ENCODE measurements at regions not wholly inside any gene's neighbourhood (a gene's known extent, or its start where the extent isn't known, plus 50 kb on each side); places are given as distances from the start of the nearest gene placed in this dataset.

DNA sequence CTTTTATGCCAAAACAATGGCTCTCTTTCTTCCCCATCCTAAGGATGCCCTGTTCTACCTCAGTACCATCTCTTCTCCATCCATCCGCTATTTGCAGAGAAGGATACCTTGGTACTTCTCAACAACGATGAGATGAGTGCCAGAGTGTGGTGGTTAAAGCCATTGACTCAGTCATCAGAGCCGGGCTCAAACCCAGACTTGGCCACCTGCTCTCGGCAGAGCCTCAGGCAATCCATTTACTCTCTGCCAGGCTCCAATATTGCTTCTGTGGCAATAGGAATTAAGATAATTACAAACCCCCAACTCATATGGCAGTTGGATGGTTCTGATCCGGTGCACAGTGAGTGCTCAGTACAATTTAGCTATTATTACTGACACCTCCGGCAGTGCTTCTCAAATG lies 121.3 kb downstream of the PRLHR start:
- Mint-ChIP-seq H3K4me1 (no peaks in the 10 kb centered on the region), H3K4me3 (no peak overlapping the region), H3K27ac (no peak overlapping the region), H3K36me3 (ENCODE audit: low read depth) (no peaks in the 10 kb centered on the region), H3K27me3 (peaks cover 4% of the 10 kb centered on the region), H3K9me3 (no peaks in the 10 kb centered on the region)
- TF ChIP-seq, protein P1, sequence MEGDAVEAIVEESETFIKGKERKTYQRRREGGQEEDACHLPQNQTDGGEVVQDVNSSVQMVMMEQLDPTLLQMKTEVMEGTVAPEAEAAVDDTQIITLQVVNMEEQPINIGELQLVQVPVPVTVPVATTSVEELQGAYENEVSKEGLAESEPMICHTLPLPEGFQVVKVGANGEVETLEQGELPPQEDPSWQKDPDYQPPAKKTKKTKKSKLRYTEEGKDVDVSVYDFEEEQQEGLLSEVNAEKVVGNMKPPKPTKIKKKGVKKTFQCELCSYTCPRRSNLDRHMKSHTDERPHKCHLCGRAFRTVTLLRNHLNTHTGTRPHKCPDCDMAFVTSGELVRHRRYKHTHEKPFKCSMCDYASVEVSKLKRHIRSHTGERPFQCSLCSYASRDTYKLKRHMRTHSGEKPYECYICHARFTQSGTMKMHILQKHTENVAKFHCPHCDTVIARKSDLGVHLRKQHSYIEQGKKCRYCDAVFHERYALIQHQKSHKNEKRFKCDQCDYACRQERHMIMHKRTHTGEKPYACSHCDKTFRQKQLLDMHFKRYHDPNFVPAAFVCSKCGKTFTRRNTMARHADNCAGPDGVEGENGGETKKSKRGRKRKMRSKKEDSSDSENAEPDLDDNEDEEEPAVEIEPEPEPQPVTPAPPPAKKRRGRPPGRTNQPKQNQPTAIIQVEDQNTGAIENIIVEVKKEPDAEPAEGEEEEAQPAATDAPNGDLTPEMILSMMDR (IDR thresholded peaks at IDR 0.05), result no peak
- POLR2A ChIA-PET, result no interaction called here
- CTCF ChIA-PET, result no interaction called here
- no peak for DNase-seq
- intact Hi-C loops (cut with micrococcal nuclease), result no loop called here
- no peak for ATAC-seq (ENCODE audit: low read depth)

DNA sequence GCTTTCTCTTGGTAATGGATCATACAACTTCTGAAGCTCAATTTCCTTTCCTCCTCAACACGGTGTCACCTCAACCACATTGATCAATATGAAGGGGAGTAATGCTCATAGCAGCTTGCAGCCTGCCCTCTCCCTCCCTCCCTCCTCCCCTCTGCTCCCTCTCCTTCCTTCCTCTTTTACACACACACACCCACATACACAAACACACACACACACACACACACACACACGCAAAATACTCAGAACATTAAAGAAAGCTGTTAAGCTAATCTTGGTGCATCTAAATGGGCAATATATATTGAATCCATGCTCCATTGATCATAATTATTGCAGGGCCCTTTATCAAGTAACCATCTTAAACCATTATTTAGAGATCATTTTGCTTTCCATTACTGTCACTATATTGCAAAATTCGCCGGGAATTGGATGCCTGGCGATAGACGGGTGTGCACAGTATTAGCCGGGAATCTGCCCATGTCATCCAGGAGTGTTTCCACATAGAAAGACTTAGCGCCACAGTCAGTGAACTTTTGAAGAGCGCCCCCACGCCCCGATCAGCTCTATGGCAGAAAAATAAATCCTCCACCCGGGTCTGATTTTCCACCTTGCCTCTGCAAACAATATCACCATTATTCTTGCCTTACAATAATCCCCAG lies 122.0 kb downstream of the PRLHR start:
- no peak for DNase-seq
- no peak for ATAC-seq (ENCODE audit: low read depth)
- Mint-ChIP-seq H3K27me3 (peaks cover 4% of the 10 kb centered on the region), H3K4me3 (no peak overlapping the region), H3K4me1 (no peaks in the 10 kb centered on the region), H3K9me3 (no peaks in the 10 kb centered on the region), H3K27ac (no peak overlapping the region), H3K36me3 (ENCODE audit: low read depth) (no peaks in the 10 kb centered on the region)
- POLR2A ChIA-PET, result no interaction called here
- CTCF ChIA-PET, result no interaction called here
- TF ChIP-seq, protein P1 (IDR thresholded peaks at IDR 0.05), result no peak
- intact Hi-C loops (cut with micrococcal nuclease), result no loop called here

DNA sequence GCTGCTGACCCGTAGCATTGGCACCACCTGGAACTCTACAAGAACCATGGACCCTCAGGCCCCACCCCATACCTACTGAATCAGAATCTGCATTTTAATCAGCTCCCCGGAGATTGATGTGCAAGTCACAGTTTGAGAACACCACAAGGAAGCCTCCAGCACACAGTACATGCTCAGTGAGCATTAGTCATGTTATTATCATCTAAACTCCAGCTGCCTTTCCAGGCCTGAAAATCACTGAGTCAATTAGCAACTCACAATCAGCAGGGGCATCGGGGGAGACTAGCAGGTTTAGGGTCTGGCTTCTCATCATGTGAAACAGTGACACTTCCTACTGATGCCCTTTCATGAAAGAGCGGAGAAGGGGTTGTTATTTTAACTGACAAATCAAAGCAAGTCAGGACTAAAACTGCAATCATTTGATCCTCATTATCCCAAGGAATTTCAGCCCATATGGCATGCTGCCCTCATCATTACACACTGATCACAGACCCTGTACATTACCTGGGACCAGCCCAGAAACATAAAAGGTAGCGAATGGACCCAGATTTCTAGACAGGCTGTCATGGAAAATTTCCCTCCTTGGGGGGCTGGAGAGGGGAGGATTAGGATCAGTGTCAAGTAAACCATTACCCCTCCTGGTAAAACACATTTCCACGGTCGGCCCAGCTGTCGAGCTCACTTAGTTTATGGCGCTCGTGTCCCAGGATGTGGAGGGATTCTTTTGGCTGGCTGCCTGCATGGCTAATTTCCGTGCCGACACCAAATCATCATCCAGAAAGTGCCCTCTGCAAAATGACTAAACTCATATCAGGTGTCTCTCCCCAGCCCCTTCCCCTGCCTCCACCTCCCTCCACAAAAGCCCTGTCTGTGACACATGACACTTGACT lies 122.8 kb downstream of the PRLHR start:
- CTCF ChIA-PET, result no interaction called here
- peaks cover 4% of the 10 kb centered on the region for H3K27me3 Mint-ChIP-seq

DNA sequence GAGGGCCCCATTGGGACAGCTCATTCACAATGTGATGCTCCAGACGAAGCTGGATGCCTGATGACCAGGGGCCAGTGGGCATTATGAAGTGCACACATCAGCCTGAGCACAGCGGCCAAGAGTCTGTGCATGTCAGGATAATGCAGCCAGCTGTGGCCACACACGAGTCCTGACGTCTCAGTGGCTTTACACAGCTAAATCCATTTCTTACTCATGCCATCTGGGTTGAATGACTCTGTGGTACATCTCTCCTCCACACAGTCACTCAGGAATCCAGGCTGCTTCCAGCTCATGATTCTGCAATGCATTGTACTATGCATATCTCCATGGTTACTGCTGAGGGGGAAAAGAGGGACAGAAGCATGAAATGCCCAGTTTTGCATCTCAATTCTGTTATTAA lies 123.6 kb downstream of the PRLHR start:
- TF ChIP-seq, protein P1 (IDR thresholded peaks at IDR 0.05), result no peak
- ChIA-PET POLR2A (interaction anchor here (0.6 kb wide), 1 partner anchor 10 kb away, joined by 4 read pairs; no protein-coding TSS in a partner anchor), CTCF (no interaction called here)
- no peaks in the 10 kb centered on the region for H3K9me3 Mint-ChIP-seq
- intact Hi-C loops (cut with micrococcal nuclease), result no loop called here
- no peaks in the 10 kb centered on the region for H3K36me3 Mint-ChIP-seq (ENCODE audit: low read depth)
- H3K27ac Mint-ChIP-seq, result no peak overlapping the region
- peaks cover 4% of the 10 kb centered on the region for H3K27me3 Mint-ChIP-seq
- H3K4me3 Mint-ChIP-seq, result no peak overlapping the region
- no peaks in the 10 kb centered on the region for H3K4me1 Mint-ChIP-seq
- no peak for DNase-seq
- no peak for ATAC-seq (ENCODE audit: low read depth)

More for the DNA sequence above, 122.8 kb downstream of the PRLHR start:
- intact Hi-C loops (cut with micrococcal nuclease), result no loop called here
- Mint-ChIP-seq H3K4me1 (no peaks in the 10 kb centered on the region), H3K4me3 (no peak overlapping the region), H3K27ac (no peak overlapping the region), H3K9me3 (no peaks in the 10 kb centered on the region), H3K36me3 (ENCODE audit: low read depth) (no peaks in the 10 kb centered on the region)
- no peak for ATAC-seq (ENCODE audit: low read depth)
- TF ChIP-seq, protein P1 (IDR thresholded peaks at IDR 0.05), result no peak
- no peak for DNase-seq
- POLR2A ChIA-PET, result interaction anchor here (0.6 kb wide), 1 partner anchor 11 kb away, joined by 4 read pairs; no protein-coding TSS in a partner anchor

DNA sequence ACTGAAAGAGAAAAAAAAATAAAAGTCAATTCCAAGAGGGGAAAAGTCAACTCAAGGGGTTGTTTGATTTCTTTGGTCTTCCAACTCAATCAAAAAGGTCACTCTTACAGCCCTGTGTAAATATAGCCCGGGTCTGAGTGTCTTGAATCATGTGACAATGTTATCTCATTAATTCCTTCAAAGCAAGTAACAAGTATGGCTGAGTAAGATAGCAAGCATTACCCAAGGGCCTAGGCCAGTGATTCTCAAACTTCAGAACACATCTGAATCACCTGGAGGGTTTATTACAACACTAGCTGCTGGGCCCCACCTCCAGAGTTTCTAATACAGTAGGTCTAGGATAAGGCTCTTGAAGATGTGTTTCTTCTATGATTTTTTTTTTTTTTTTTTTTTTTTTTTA lies 125.0 kb downstream of the PRLHR start:
- H3K27me3 Mint-ChIP-seq, result peaks cover 10% of the 10 kb centered on the region
- TF ChIP-seq, protein P1 (IDR thresholded peaks at IDR 0.05), result no peak
- ChIA-PET CTCF (interaction anchor here (1.8 kb wide), 1 partner anchor 11 kb away, joined by 6 read pairs; no protein-coding TSS in a partner anchor), POLR2A (no interaction called here)
- no peak for ATAC-seq (ENCODE audit: low read depth)
- intact Hi-C loops (cut with micrococcal nuclease), result no loop called here
- H3K4me3 Mint-ChIP-seq, result no peak overlapping the region
- H3K9me3 Mint-ChIP-seq, result no peaks in the 10 kb centered on the region
- no peaks in the 10 kb centered on the region for H3K36me3 Mint-ChIP-seq (ENCODE audit: low read depth)
- H3K27ac Mint-ChIP-seq, result no peak overlapping the region
- DNase-seq, result no peak
- H3K4me1 Mint-ChIP-seq, result no peaks in the 10 kb centered on the region
